GM12878 (cell line): ENCODE measurements at regions not wholly inside any gene's neighbourhood (a gene's known extent, or its start where the extent isn't known, plus 50 kb on each side); places are given as distances from the start of the nearest gene placed in this dataset.

Source experiments
- PAX5 ChIP-seq: IDR thresholded peaks from 2 replicates; pipeline ENCODE4 v1.6.1; 2011; ENCODE audit warnings: low read depth, low read length, borderline replicate concordance
- POLR2A ChIP-seq: IDR thresholded peaks from 2 replicates; pipeline ENCODE4 v1.6.1; 2011; ENCODE audit warnings: low read depth, mild to moderate bottlenecking, low read length
- RBBP5 ChIP-seq: fragments of 200-600 bp; sonication (generic); conservative IDR thresholded peaks from 2 replicates; pipeline ENCODE4 v1.6.1; 2016
- ZNF687 ChIP-seq: fragments of 450-650 bp; IDR thresholded peaks from 2 replicates; pipeline ENCODE4 v1.6.1; 2017; ENCODE audit warnings: mild to moderate bottlenecking, moderate library complexity
- TF ChIP-seq, protein P1 (sequence below), 3 experiments: IDR thresholded peaks in 2 of 3; conservative IDR thresholded peaks in 1 of 3; 2 replicates each; pipeline ENCODE4 v1.5.1; 2011; ENCODE audit warnings: low read depth in 3 of 3, low read length in 3 of 3, mild to moderate bottlenecking in 3 of 3, control low read depth in 2 of 3, moderate library complexity in 2 of 3, inconsistent platforms in 1 of 3, mixed read lengths in 1 of 3; ENCODE audit not compliant: control insufficient read depth in 2 of 3, insufficient read depth in 1 of 3; ENCODE audit errors: extremely low read depth in 1 of 3

GRCh38 chr3:191985691-191986090, 524.7 kb downstream of the PYDC2 start:
- no peak for TF ChIP-seq ZNF687
- no peak for TF ChIP-seq RBBP5
- TF ChIP-seq, protein P1, sequence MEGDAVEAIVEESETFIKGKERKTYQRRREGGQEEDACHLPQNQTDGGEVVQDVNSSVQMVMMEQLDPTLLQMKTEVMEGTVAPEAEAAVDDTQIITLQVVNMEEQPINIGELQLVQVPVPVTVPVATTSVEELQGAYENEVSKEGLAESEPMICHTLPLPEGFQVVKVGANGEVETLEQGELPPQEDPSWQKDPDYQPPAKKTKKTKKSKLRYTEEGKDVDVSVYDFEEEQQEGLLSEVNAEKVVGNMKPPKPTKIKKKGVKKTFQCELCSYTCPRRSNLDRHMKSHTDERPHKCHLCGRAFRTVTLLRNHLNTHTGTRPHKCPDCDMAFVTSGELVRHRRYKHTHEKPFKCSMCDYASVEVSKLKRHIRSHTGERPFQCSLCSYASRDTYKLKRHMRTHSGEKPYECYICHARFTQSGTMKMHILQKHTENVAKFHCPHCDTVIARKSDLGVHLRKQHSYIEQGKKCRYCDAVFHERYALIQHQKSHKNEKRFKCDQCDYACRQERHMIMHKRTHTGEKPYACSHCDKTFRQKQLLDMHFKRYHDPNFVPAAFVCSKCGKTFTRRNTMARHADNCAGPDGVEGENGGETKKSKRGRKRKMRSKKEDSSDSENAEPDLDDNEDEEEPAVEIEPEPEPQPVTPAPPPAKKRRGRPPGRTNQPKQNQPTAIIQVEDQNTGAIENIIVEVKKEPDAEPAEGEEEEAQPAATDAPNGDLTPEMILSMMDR (IDR thresholded peaks at IDR 0.05 in 2 of 3, conservative IDR thresholded peaks at IDR 0.05 in 1 of 3; ENCODE audit: control insufficient read depth in 2 of 3, extremely low read depth in 1 of 3, insufficient read depth in 1 of 3, low read depth in 3 of 3, low read length in 3 of 3), result no peak
- no peak for TF ChIP-seq PAX5
- TF ChIP-seq POLR2A, result no peak
